Raji (cell line): ENCODE measurements at regions not wholly inside any gene's neighbourhood (a gene's known extent, or its start where the extent isn't known, plus 50 kb on each side); places are given as distances from the start of the nearest gene placed in this dataset.

Source experiments
- POLR2A ChIP-seq: IDR thresholded peaks from 2 replicates; pipeline ENCODE4 v1.6.1; 2011; ENCODE audit warnings: low read depth, low read length, control low read depth; ENCODE audit not compliant: insufficient read depth

GRCh38 chr1:234861024-234861620 is 251.1 kb upstream of the IRF2BP2 start:
- TF ChIP-seq POLR2A, result no peak

- no peak for TF ChIP-seq POLR2A
Observed at GRCh38 chr1:234858722-234859121, 248.7 kb upstream of the IRF2BP2 start.

GRCh38 chr1:234856845-234857245 is 246.9 kb upstream of the IRF2BP2 start:
- TF ChIP-seq POLR2A, result no peak

- no peak for TF ChIP-seq POLR2A
Observed at GRCh38 chr1:234855851-234856250, 245.9 kb upstream of the IRF2BP2 start.

- no peak for TF ChIP-seq POLR2A
Observed at GRCh38 chr1:234854645-234855039, 244.7 kb upstream of the IRF2BP2 start.

GRCh38 chr1:234853906-234854644 is 244.1 kb upstream of the IRF2BP2 start:
- no peak for TF ChIP-seq POLR2A

GRCh38 chr1:234852659-234853058 is 242.7 kb upstream of the IRF2BP2 start:
- no peak for TF ChIP-seq POLR2A

GRCh38 chr1:234851450-234852438 is 241.8 kb upstream of the IRF2BP2 start:
- TF ChIP-seq POLR2A, result no peak

- TF ChIP-seq POLR2A, result no peak
Observed at GRCh38 chr1:234849832-234850231, 239.9 kb upstream of the IRF2BP2 start.

GRCh38 chr1:234848972-234849649 is 239.1 kb upstream of the IRF2BP2 start:
- TF ChIP-seq POLR2A, result no peak

GRCh38 chr1:234845836-234846235 is 235.9 kb upstream of the IRF2BP2 start:
- TF ChIP-seq POLR2A, result no peak

- no peak for TF ChIP-seq POLR2A
Observed at GRCh38 chr1:234845097-234845660, 235.2 kb upstream of the IRF2BP2 start.

- no peak for TF ChIP-seq POLR2A
Observed at GRCh38 chr1:234844479-234845031, 234.6 kb upstream of the IRF2BP2 start.

- no peak for TF ChIP-seq POLR2A
Observed at GRCh38 chr1:234843946-234844345, 234.0 kb upstream of the IRF2BP2 start.
